ENCODE measurements at regions not wholly inside any gene's neighbourhood (a gene's known extent, or its start where the extent isn't known, plus 50 kb on each side); places are given as distances from the start of the nearest gene placed in this dataset.
"Not testable (repeated sequence)": the region's sequence is repeated elsewhere in the genome, so short reads cannot be mapped to it uniquely, and the experiment has no call there.

DNA sequence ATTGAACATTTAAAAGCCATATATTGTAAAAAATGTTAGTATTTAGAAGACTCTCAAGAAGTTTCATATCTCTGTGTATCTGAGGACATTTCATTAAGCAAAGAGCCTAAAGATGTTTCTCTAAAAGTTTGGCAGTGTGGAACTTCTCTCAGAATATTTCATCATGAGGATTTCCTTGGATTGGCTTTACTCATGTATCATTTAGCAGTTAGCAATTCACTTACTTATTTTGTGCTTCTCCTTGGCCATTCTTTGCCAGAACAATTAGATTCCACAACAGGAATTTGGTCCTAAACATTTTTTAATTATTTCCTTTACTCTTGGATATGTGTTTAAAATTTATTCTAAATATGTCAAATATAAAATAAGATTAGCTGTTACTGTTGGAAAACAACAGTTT, 345.0 kb upstream of the LRRTM4 start:
- Histone ChIP-seq H3K4me1 (ENCODE audit: low read depth) (no peaks in the 10 kb centered on the region), H3K4me3 (no peak overlapping the region), H3K36me3 (ENCODE audit: low read depth) (no peaks in the 10 kb centered on the region), H3K9me3 (no peaks in the 10 kb centered on the region)
- DNase-seq (no peak), ATAC-seq (no peak)
- TF ChIP-seq, protein P1, sequence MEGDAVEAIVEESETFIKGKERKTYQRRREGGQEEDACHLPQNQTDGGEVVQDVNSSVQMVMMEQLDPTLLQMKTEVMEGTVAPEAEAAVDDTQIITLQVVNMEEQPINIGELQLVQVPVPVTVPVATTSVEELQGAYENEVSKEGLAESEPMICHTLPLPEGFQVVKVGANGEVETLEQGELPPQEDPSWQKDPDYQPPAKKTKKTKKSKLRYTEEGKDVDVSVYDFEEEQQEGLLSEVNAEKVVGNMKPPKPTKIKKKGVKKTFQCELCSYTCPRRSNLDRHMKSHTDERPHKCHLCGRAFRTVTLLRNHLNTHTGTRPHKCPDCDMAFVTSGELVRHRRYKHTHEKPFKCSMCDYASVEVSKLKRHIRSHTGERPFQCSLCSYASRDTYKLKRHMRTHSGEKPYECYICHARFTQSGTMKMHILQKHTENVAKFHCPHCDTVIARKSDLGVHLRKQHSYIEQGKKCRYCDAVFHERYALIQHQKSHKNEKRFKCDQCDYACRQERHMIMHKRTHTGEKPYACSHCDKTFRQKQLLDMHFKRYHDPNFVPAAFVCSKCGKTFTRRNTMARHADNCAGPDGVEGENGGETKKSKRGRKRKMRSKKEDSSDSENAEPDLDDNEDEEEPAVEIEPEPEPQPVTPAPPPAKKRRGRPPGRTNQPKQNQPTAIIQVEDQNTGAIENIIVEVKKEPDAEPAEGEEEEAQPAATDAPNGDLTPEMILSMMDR (IDR thresholded peaks at IDR 0.05): no peak
- intact Hi-C loops (cut with DNase I, micrococcal nuclease): no loop called here

DNA sequence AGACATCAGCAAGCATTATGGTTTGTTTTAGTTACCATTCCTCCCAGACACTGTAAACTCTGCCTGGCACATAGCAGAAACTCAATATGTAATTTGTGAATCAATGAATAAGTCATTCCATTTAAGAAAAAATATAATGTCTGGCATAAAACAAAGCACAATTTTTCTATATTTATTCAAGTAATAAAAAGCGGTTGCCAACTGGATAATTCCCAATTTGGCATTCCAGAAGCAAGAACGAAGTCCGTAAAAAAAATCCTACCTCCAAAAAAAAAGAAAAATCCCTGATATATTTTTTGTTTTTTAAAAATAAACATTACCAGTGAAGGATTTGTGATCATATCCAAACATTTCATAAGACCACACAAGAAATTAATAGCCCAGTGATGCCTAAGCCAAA, 351.3 kb upstream of the LRRTM4 start:
- TF ChIP-seq, protein P1 (IDR thresholded peaks at IDR 0.05): no peak
- Histone ChIP-seq H3K36me3 (ENCODE audit: low read depth) (no peaks in the 10 kb centered on the region), H3K4me1 (ENCODE audit: low read depth) (no peaks in the 10 kb centered on the region), H3K4me3 (no peak overlapping the region), H3K9me3 (no peaks in the 10 kb centered on the region)
- DNase-seq: no peak
- intact Hi-C loops (cut with DNase I, micrococcal nuclease): no loop called here
- ATAC-seq: no peak

GRCh38 chr2:77900211-77900610, 378.0 kb upstream of the LRRTM4 start:
- H3K36me3 ChIP-seq (ENCODE audit: low read depth); DNase-seq; H3K4me3 ChIP-seq; intact Hi-C loops (cut with DNase I, micrococcal nuclease); H3K9me3 ChIP-seq; ATAC-seq; H3K4me1 ChIP-seq (ENCODE audit: low read depth): not testable (repeated sequence)

DNA sequence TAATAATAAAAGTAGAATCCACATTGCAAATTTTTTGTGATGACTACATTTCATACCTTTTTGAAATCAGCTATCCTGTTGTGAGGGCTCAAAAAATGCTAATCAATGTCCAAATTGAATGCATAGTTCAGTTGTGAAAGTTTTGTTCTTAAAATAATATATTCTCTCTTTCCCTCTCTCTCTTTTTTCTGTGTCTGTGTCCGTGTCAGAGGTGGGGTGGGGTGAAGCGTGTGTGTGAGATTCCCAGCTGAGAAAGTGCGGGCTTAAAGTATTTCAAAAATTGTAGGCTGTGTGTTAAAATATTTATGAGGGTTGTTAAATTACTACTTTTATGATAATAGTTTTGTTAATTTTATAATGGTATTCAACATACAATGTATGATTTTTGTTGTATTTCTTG, 388.0 kb upstream of the LRRTM4 start:
- H3K4me1 ChIP-seq (ENCODE audit: low read depth): no peaks in the 10 kb centered on the region
- H3K9me3 ChIP-seq: peaks cover 2% of the 10 kb centered on the region
- no peak overlapping the region for H3K4me3 ChIP-seq
- TF ChIP-seq, protein P1 (IDR thresholded peaks at IDR 0.05): no peak
- no peaks in the 10 kb centered on the region for H3K36me3 ChIP-seq (ENCODE audit: low read depth)
- no peak for DNase-seq
- no peak for ATAC-seq
- intact Hi-C loops (cut with DNase I, micrococcal nuclease): no loop called here

- no peak for DNase-seq
- ATAC-seq: no peak
- intact Hi-C loops (cut with DNase I, micrococcal nuclease): no loop called here
- Histone ChIP-seq H3K36me3 (ENCODE audit: low read depth) (no peaks in the 10 kb centered on the region), H3K4me1 (ENCODE audit: low read depth) (no peaks in the 10 kb centered on the region), H3K4me3 (no peak overlapping the region), H3K9me3 (no peaks in the 10 kb centered on the region)
- TF ChIP-seq, protein P1 (IDR thresholded peaks at IDR 0.05): no peak
These were observed 398.7 kb upstream of the LRRTM4 start for GRCh38 chr2:77920838-77921366.

DNA sequence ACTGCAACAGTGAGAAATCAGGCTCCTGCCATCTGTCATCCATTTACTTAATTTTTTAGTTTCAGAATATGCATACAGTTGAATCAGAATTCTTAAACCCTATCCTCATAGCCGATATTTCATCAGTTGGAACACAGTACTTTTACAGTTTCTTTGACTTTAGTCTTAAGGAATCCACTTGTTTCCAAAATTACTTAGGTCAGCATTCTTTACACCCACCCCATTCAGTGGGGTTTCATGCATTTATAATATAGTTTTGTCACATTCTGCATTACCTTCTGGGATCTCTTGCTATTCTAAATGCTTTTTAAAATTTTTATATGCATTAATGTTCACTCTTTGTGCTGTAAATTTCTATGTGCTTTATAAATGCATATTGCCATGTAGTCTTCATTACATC, 400.4 kb upstream of the LRRTM4 start:
- TF ChIP-seq, protein P1 (IDR thresholded peaks at IDR 0.05): no peak
- intact Hi-C loops (cut with DNase I, micrococcal nuclease): no loop called here
- Histone ChIP-seq H3K9me3 (no peaks in the 10 kb centered on the region), H3K4me3 (no peak overlapping the region), H3K36me3 (ENCODE audit: low read depth) (no peaks in the 10 kb centered on the region), H3K4me1 (ENCODE audit: low read depth) (no peaks in the 10 kb centered on the region)
- DNase-seq (no peak), ATAC-seq (no peak)
